ENCODE measurements at regions not wholly inside any gene's neighbourhood (a gene's known extent, or its start where the extent isn't known, plus 50 kb on each side); places are given as distances from the start of the nearest gene placed in this dataset.

DNA sequence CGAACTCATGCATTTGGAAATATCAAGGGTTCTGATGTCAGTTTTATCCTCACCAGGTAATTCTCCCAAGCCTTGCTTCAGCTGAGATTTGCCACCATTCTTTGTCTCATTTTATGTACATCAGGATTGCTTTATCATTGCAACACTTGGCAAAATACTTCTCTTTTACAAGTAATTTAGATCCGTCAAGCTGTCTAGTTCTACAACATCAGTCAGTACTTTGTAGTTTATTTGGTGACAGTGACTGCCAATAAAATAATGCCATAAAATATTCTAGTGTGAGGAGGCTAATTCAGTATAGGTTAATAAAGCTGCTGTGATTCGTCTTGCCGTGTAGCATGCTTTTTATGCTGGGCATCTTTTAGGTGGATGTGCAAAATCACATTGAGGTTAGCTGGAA is 565.3 kb upstream of the SGO1 start:
- Histone ChIP-seq H3K27ac (ENCODE audit: low read depth, low read length, poor library complexity, severe bottlenecking) (no peak overlapping the region), H3K9me3 (ENCODE audit: low read depth, low read length, poor library complexity, severe bottlenecking) (peaks cover 28% of the 10 kb centered on the region), H3K4me3 (ENCODE audit: low read depth, low read length, poor library complexity, severe bottlenecking) (no peak overlapping the region), H3K27me3 (replicated peaks; ENCODE audit: insufficient read depth, low read depth, low read length, poor library complexity) (no peaks in the 10 kb centered on the region), H3K36me3 (ENCODE audit: insufficient read depth, low read length, poor library complexity, severe bottlenecking) (no peaks in the 10 kb centered on the region), H3K4me1 (ENCODE audit: insufficient read depth, low read length, poor library complexity, severe bottlenecking) (no peaks in the 10 kb centered on the region)
- no peak for TF ChIP-seq EZH2 (IDR thresholded peaks at IDR 0.05; ENCODE audit: borderline replicate concordance, low read depth, low read length, poor library complexity, severe bottlenecking)
- TF ChIP-seq, protein P1, sequence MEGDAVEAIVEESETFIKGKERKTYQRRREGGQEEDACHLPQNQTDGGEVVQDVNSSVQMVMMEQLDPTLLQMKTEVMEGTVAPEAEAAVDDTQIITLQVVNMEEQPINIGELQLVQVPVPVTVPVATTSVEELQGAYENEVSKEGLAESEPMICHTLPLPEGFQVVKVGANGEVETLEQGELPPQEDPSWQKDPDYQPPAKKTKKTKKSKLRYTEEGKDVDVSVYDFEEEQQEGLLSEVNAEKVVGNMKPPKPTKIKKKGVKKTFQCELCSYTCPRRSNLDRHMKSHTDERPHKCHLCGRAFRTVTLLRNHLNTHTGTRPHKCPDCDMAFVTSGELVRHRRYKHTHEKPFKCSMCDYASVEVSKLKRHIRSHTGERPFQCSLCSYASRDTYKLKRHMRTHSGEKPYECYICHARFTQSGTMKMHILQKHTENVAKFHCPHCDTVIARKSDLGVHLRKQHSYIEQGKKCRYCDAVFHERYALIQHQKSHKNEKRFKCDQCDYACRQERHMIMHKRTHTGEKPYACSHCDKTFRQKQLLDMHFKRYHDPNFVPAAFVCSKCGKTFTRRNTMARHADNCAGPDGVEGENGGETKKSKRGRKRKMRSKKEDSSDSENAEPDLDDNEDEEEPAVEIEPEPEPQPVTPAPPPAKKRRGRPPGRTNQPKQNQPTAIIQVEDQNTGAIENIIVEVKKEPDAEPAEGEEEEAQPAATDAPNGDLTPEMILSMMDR (conservative IDR thresholded peaks at IDR 0.05; ENCODE audit: low read depth, low read length), result no peak
- no TSS peak for BruUV-seq (replicated peaks)
- ChIA-PET POLR2A (ENCODE audit: low non-redundant PET) (no interaction called here), CTCF (no interaction called here)
- DNase-seq (ENCODE audit: low spot score), result no peak
- intact Hi-C loops (cut with micrococcal nuclease; ENCODE audit: unreplicated experiment), result no loop called here

DNA sequence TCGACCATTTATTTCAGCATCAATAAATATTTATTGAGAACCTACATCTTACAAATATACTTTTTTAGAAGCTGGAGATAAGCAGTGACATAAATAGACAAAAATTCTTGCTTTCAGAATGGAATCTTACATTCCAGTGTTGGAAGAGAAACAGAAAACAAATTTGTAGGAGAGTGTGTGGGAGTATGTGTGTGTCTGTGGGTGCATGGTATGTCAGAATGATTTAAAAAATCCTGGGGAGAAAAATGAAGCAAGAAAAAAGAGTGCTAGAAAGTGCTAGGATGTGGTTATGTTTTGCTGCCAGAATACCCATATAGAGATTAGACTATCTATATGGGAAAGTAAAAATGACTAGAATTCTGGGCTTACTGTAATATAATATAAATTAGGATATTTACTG is 561.7 kb upstream of the SGO1 start:
- intact Hi-C loops (cut with micrococcal nuclease; ENCODE audit: unreplicated experiment), result no loop called here
- Histone ChIP-seq H3K36me3 (ENCODE audit: insufficient read depth, low read length, poor library complexity, severe bottlenecking) (no peaks in the 10 kb centered on the region), H3K27me3 (replicated peaks; ENCODE audit: insufficient read depth, low read depth, low read length, poor library complexity) (no peaks in the 10 kb centered on the region), H3K4me3 (ENCODE audit: low read depth, low read length, poor library complexity, severe bottlenecking) (no peak overlapping the region), H3K4me1 (ENCODE audit: insufficient read depth, low read length, poor library complexity, severe bottlenecking) (no peaks in the 10 kb centered on the region), H3K27ac (ENCODE audit: low read depth, low read length, poor library complexity, severe bottlenecking) (no peak overlapping the region), H3K9me3 (ENCODE audit: low read depth, low read length, poor library complexity, severe bottlenecking) (peaks cover 19% of the 10 kb centered on the region)
- TF ChIP-seq, protein P1 (conservative IDR thresholded peaks at IDR 0.05; ENCODE audit: low read depth, low read length), result no peak
- TF ChIP-seq EZH2 (IDR thresholded peaks at IDR 0.05; ENCODE audit: borderline replicate concordance, low read depth, low read length, poor library complexity, severe bottlenecking), result no peak
- ChIA-PET CTCF (no interaction called here), POLR2A (ENCODE audit: low non-redundant PET) (no interaction called here)
- no peak for DNase-seq (ENCODE audit: low spot score)
- BruUV-seq (replicated peaks), result no TSS peak

DNA sequence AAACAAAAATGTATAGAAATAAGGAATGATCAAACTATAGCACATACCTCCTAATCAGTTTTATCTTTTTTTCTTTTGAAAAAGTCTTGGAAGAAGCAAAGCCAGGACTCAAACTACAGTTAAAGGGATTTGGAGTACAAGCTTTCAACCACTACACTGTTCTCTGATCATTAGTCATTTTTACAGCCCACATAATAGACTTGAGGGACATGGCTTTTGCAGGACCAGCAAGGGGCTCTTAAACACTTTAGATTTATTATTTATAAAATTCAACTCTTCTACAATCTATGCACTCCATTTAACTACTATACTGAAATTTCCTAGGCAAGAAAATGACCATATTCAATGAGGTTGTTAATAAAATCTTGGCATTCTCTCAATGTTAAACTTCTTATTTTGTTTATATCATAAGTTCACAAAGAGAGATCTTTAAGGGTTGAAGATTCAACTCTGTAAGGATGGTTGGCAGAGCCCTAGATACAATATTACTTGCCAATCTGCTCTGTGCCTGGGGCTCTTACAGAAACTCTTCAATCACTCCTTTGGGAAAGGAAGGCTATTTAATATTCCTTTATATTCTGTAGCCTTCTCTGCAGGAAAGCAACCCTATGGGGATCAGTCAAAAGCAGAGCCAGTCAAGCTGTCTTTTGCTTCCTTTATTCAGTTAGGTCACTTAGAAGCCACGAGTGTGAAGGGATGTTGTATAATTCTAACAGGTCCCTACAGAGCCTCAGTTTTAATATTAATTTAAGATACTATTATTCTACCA is 557.7 kb upstream of the SGO1 start:
- no peaks in the 10 kb centered on the region for H3K27me3 ChIP-seq (replicated peaks; ENCODE audit: insufficient read depth, low read depth, low read length, poor library complexity)
- TF ChIP-seq, protein P1 (conservative IDR thresholded peaks at IDR 0.05; ENCODE audit: low read depth, low read length), result no peak
- no peak for TF ChIP-seq EZH2 (IDR thresholded peaks at IDR 0.05; ENCODE audit: borderline replicate concordance, low read depth, low read length, poor library complexity, severe bottlenecking)
- peak; percentile 1 for DNase-seq (ENCODE audit: low spot score)
- POLR2A ChIA-PET (ENCODE audit: low non-redundant PET), result interaction anchor here (0.5 kb wide), 1 partner anchor 30 kb away, joined by 3 read pairs; no protein-coding TSS in a partner anchor
- CTCF ChIA-PET, result no interaction called here
- H3K36me3 ChIP-seq (ENCODE audit: insufficient read depth, low read length, poor library complexity, severe bottlenecking), result no peaks in the 10 kb centered on the region
- no peaks in the 10 kb centered on the region for H3K4me1 ChIP-seq (ENCODE audit: insufficient read depth, low read length, poor library complexity, severe bottlenecking)
- no TSS peak for BruUV-seq (replicated peaks)
- intact Hi-C loops (cut with micrococcal nuclease; ENCODE audit: unreplicated experiment), result no loop called here
- no peaks in the 10 kb centered on the region for H3K9me3 ChIP-seq (ENCODE audit: low read depth, low read length, poor library complexity, severe bottlenecking)
- no peak overlapping the region for H3K27ac ChIP-seq (ENCODE audit: low read depth, low read length, poor library complexity, severe bottlenecking)
- H3K4me3 ChIP-seq (ENCODE audit: low read depth, low read length, poor library complexity, severe bottlenecking), result no peak overlapping the region

Data from A673 (cell line).